NCI-H1417 (cell line): ENCODE measurements at regions not wholly inside any gene's neighbourhood (a gene's known extent, or its start where the extent isn't known, plus 50 kb on each side); places are given as distances from the start of the nearest gene placed in this dataset.
"Not testable (repeated sequence)": the region's sequence is repeated elsewhere in the genome, so short reads cannot be mapped to it uniquely, and the experiment has no call there.

ENCODE experiments used
- DNase-seq, 3 experiments: peaks; one replicate each; lab custom pipeline; 2025; lab: John Stamatoyannopoulos, UW

- no peak for DNase-seq
Measured at GRCh38 chr2:15681089-15681885, 89.6 kb downstream of the DDX1 start.

GRCh38 chr2:15682354-15682753 is 90.7 kb downstream of the DDX1 start:
- no peak for DNase-seq

- no peak for DNase-seq
Measured at GRCh38 chr2:15684161-15685039, 92.7 kb downstream of the DDX1 start.

- no peak for DNase-seq
Measured at GRCh38 chr2:15685143-15685542, 93.5 kb downstream of the DDX1 start.

- no peak for DNase-seq
Measured at GRCh38 chr2:15686643-15687042, 95.0 kb downstream of the DDX1 start.

GRCh38 chr2:15687243-15687642 is 95.6 kb downstream of the DDX1 start:
- DNase-seq = no peak

GRCh38 chr2:15687720-15688119 is 96.1 kb downstream of the DDX1 start:
- no peak for DNase-seq

GRCh38 chr2:15688924-15689568 is 97.4 kb downstream of the DDX1 start:
- no peak for DNase-seq

GRCh38 chr2:15689654-15690053 is 98.0 kb downstream of the DDX1 start:
- no peak for DNase-seq

- DNase-seq = no peak
Measured at GRCh38 chr2:15691586-15692310, 100.1 kb downstream of the DDX1 start.

- no peak for DNase-seq
Measured at GRCh38 chr2:15692551-15693377, 101.1 kb downstream of the DDX1 start.

GRCh38 chr2:15693382-15693781 is 101.7 kb downstream of the DDX1 start:
- no peak for DNase-seq

- DNase-seq = peak in 1 of 3 experiments; percentile 42
Measured at GRCh38 chr2:15693926-15694588, 102.4 kb downstream of the DDX1 start.

- no peak for DNase-seq
Measured at GRCh38 chr2:15694589-15694986, 102.9 kb downstream of the DDX1 start.

- no peak for DNase-seq
Measured at GRCh38 chr2:15695582-15696330, 104.1 kb downstream of the DDX1 start.

GRCh38 chr2:15696606-15697170 is 105.0 kb downstream of the DDX1 start:
- DNase-seq = not testable (repeated sequence)

- no peak for DNase-seq
Measured at GRCh38 chr2:15700131-15700530, 108.5 kb downstream of the DDX1 start.

GRCh38 chr2:15700599-15701340 is 109.1 kb downstream of the DDX1 start:
- DNase-seq = no peak
